Gastroesophageal sphincter (tissue), 4 donors: ENCODE measurements at regions not wholly inside any gene's neighbourhood (a gene's known extent, or its start where the extent isn't known, plus 50 kb on each side); places are given as distances from the start of the nearest gene placed in this dataset.

ENCODE experiments used
- ATAC-seq: fragments of 150-250 bp; one replicate; pipeline ENCODE4 v1.9.1; 2016; ENCODE audit warnings: mild to moderate bottlenecking, moderate library complexity
- H3K27ac ChIP-seq, 4 donors: fragments of 200-600 bp; sonication (generic) in 3 of 4; 1 replicate in 3 of 4; 2 replicates in 1 of 4; pipeline ENCODE4 v1.5.1; 2016 to 2019
- H3K27me3 ChIP-seq: fragments of 200-600 bp; sonication (generic); one replicate; pipeline ENCODE4 v1.5.1; 2019
- H3K36me3 ChIP-seq, 2 donors: fragments of 200-600 bp; sonication (generic); one replicate each; pipeline ENCODE4 v1.5.1; 2019; ENCODE audit warnings: control low read depth in 1 of 2
- H3K4me1 ChIP-seq, 3 donors: fragments of 200-600 bp; sonication (generic); 1 replicate in 2 of 3; 2 replicates in 1 of 3; pipeline ENCODE4 v1.5.1; 2016 to 2019; ENCODE audit warnings: control low read depth in 2 of 3
- H3K4me3 ChIP-seq, 2 donors: fragments of 200-600 bp; sonication (generic); one replicate each; pipeline ENCODE4 v1.5.1; 2019; ENCODE audit warnings: mild to moderate bottlenecking in 1 of 2, moderate library complexity in 1 of 2
- H3K9me3 ChIP-seq, 3 donors: fragments of 200-600 bp; sonication (generic); one replicate each; pipeline ENCODE4 v1.5.1; 2017 to 2019; ENCODE audit warnings: control low read depth in 2 of 3
- CTCF ChIP-seq, 4 experiments: fragments of 200-600 bp in 2 of 4; fragments of 450-650 bp in 2 of 4; sonication (generic) in 1 of 4; IDR thresholded peaks; one replicate each; pipeline ENCODE4 v1.5.1; 2017 to 2019; ENCODE audit warnings: antibody characterized with exemption in 4 of 4, mild to moderate bottlenecking in 2 of 4, moderate library complexity in 2 of 4
- EP300 ChIP-seq: sonication (generic); formaldehyde crosslinking; IDR thresholded peaks from one replicate; pipeline ENCODE4 v1.6.1; 2017; ENCODE audit warnings: antibody characterized with exemption, mild to moderate bottlenecking
- POLR2A ChIP-seq, 2 donors: fragments of 450-650 bp; IDR thresholded peaks; one replicate each; pipeline ENCODE4 v1.6.1; 2017; ENCODE audit warnings: antibody characterized with exemption in 2 of 2, mild to moderate bottlenecking in 2 of 2, moderate library complexity in 1 of 2
- POLR2AphosphoS5 ChIP-seq: sonication (generic); formaldehyde crosslinking; IDR thresholded peaks from one replicate; pipeline ENCODE4 v1.6.1; 2017; ENCODE audit warnings: antibody characterized with exemption
- WGBS, 2 donors: methylation state at CpG; one replicate each; pipeline ENCODE4 v1.1.5; 2018; ENCODE audit warnings: low coverage in 1 of 2; 5-methylcytosine and 5-hydroxymethylcytosine counted together

DNA sequence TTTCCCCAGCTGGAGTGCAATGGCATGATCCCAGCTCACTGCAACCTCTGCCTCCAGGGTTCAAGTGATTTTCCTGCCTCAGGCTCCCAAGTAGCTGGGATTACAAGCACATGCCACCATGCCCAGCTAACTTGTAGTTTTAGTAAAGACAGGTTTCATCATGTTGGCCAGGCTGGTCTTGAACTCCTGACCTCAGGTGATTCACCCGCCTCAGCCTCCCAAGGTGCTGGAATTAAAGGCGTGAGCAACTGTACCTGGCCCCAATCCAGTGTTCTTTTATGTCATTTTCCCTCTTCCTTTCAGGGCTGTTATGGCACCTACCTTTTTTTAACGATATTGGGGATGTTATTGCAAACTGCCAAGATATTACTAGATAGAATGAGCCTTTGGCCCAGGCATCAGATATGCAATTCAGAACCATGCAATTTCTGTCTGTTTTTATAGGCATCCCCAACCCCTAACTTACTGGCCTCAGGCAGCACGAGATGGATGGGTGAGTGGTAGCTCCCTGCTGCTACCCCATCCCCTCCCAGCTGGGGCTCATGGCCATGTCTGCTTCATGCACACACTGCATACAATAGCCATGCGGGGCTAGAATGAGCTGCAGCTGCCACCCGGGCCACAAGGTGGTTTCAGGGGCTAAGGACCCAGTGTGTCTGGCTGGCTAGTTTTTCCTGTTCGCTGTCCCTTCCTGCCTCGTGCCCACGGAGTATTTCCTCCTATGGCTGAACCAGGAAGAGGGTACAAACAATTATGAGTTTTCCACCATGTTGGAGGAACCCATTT lies 1080.1 kb upstream of the SORCS1 start:
- Histone ChIP-seq H3K27me3 (no peaks in the 10 kb centered on the region), H3K4me1 (no peaks in the 10 kb centered on the region), H3K4me3 (no peak overlapping the region), H3K36me3 (no peaks in the 10 kb centered on the region), H3K27ac (no peak overlapping the region), H3K9me3 (peaks cover 0 to 16% (median 0%) of the 10 kb centered on the region in 3 donors)
- no peak for TF ChIP-seq CTCF (IDR thresholded peaks at IDR 0.05)
- TF ChIP-seq EP300, result no peak
- TF ChIP-seq POLR2A (IDR thresholded peaks at IDR 0.05), result no peak
- TF ChIP-seq POLR2AphosphoS5, result no peak
- no peak for ATAC-seq
- 86 to 93% methylated on average over 3 to 4 of the region's 9 CpGs for WGBS, 2 donors

DNA sequence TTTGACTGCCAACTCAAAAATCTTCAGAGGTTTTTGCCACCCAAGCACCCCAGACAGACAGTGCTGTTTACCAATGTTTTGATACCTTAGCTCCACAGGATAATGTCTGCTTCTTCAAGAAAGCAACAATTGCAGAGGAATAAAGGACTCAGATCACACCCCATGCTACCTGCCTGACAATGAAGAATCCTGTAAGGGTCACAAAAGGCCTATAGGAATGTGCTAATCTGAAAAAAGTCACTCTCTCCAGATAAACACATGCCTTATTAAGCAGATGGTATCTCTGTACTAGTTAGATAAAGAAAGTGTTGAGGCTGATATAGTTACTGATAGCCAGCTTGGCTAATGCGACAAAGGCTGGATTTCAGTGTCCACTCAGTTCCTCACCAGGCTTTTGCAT lies 1076.7 kb upstream of the SORCS1 start:
- no peaks in the 10 kb centered on the region for H3K27me3 ChIP-seq
- H3K4me1 ChIP-seq, result no peaks in the 10 kb centered on the region
- WGBS, 2 donors, result 69 to 92% methylated on average over 1 of the region's 1 CpG
- peaks cover 0 to 4% (median 0%) of the 10 kb centered on the region in 3 donors for H3K9me3 ChIP-seq
- no peaks in the 10 kb centered on the region for H3K36me3 ChIP-seq
- H3K27ac ChIP-seq, result no peak overlapping the region
- H3K4me3 ChIP-seq, result no peak overlapping the region
- TF ChIP-seq EP300, result no peak
- no peak for TF ChIP-seq CTCF (IDR thresholded peaks at IDR 0.05)
- TF ChIP-seq POLR2AphosphoS5, result no peak
- no peak for TF ChIP-seq POLR2A (IDR thresholded peaks at IDR 0.05)
- ATAC-seq, result no peak

DNA sequence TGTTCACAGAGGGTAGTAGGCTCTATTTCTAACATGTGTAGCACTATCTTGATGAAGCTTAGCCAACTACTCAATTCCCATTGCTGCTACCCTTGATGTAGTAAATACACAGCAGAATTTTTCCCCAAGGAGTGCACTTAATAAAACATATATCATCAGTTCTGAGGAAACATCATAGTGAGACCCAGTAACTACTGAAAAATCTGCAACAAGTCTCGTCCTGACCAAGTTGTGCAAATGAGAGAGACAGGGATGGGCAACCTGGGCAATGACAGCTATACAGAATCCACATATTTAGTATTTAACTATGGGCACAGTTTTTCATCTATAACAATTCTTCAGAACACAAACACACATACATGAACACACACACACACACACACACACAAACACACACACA lies 1073.8 kb upstream of the SORCS1 start:
- no peaks in the 10 kb centered on the region for H3K27me3 ChIP-seq
- ATAC-seq, result no peak
- no peaks in the 10 kb centered on the region for H3K36me3 ChIP-seq
- TF ChIP-seq POLR2A (IDR thresholded peaks at IDR 0.05) (no peak), POLR2AphosphoS5 (no peak), CTCF (IDR thresholded peaks at IDR 0.05) (no peak), EP300 (no peak)
- H3K4me1 ChIP-seq, result no peaks in the 10 kb centered on the region
- H3K27ac ChIP-seq, result no peak overlapping the region
- H3K4me3 ChIP-seq, result no peak overlapping the region
- WGBS, 2 donors, result 33 to 38% methylated on average over 1 of the region's 1 CpG
- no peaks in the 10 kb centered on the region for H3K9me3 ChIP-seq

- no peak for ATAC-seq
- 71 to 88% methylated on average over 4 to 5 of the region's 5 CpGs for WGBS, 2 donors
These were observed 1066.1 kb upstream of the SORCS1 start for GRCh38 chr10:108230478-108231170.

More at GRCh38 chr10:108230478-108231170, 1066.1 kb upstream of the SORCS1 start:
- no peaks in the 10 kb centered on the region for H3K4me1 ChIP-seq
- H3K4me3 ChIP-seq, result no peak overlapping the region
- TF ChIP-seq CTCF (IDR thresholded peaks at IDR 0.05), result no peak
- no peaks in the 10 kb centered on the region for H3K9me3 ChIP-seq
- H3K27me3 ChIP-seq, result no peaks in the 10 kb centered on the region
- H3K36me3 ChIP-seq, result no peaks in the 10 kb centered on the region
- H3K27ac ChIP-seq, result no peak overlapping the region
